Gastrocnemius medialis (tissue), 4 donors: ENCODE measurements at regions not wholly inside any gene's neighbourhood (a gene's known extent, or its start where the extent isn't known, plus 50 kb on each side); places are given as distances from the start of the nearest gene placed in this dataset.

Experiments used
- ATAC-seq, 2 donors: fragments of 150-250 bp; one replicate each; pipeline ENCODE4 v1.9.1; 2016
- DNase-seq, 2 donors: peaks; one replicate each; pipeline ENCODE4 v3.0.0-alpha.2; 2019
- H3K27ac ChIP-seq, 4 donors: fragments of 200-600 bp; sonication (generic); 1 replicate in 1 of 4; 2 replicates in 3 of 4; pipeline ENCODE4 v1.5.1; 2016 to 2018; ENCODE audit warnings: mild to moderate bottlenecking in 2 of 4, moderate library complexity in 1 of 4
- H3K27me3 ChIP-seq, 3 donors: fragments of 200-600 bp; sonication (generic) in 2 of 3; 1 replicate in 1 of 3; 2 replicates in 2 of 3; pipeline versions ENCODE4 v1.5.1 to v1.6.0; 2016 to 2019; ENCODE audit warnings: mild to moderate bottlenecking in 1 of 3, moderate library complexity in 1 of 3
- H3K36me3 ChIP-seq, 2 donors: fragments of 200-600 bp; sonication (generic) in 1 of 2; one replicate each; pipeline ENCODE4 v1.5.1; 2017 to 2018
- H3K4me1 ChIP-seq, 2 donors: fragments of 200-600 bp; sonication (generic) in 1 of 2; one replicate each; pipeline ENCODE4 v1.5.1; 2016 to 2017; ENCODE audit warnings: mild to moderate bottlenecking in 2 of 2
- H3K4me3 ChIP-seq, 4 donors: fragments of 200-600 bp; sonication (generic) in 3 of 4; 1 replicate in 1 of 4; 2 replicates in 3 of 4; pipeline ENCODE4 v1.5.1; 2016 to 2019; ENCODE audit warnings: mild to moderate bottlenecking in 2 of 4
- H3K9me3 ChIP-seq, 3 donors: fragments of 200-600 bp; sonication (generic) in 2 of 3; 1 replicate in 1 of 3; 2 replicates in 2 of 3; pipeline ENCODE4 v1.5.1; 2016 to 2019
- CTCF ChIP-seq, 5 experiments: fragments of 450-650 bp in 3 of 5; fragments of 200-600 bp in 2 of 5; sonication (generic) in 2 of 5; IDR thresholded peaks in 4 of 5; conservative IDR thresholded peaks in 1 of 5; 1 replicate in 4 of 5; 2 replicates in 1 of 5; pipeline ENCODE4 v1.5.1; 2016 to 2019; ENCODE audit warnings: antibody characterized with exemption in 5 of 5, mild to moderate bottlenecking in 3 of 5, moderate library complexity in 3 of 5
- POLR2A ChIP-seq, 2 donors: fragments of 450-650 bp; IDR thresholded peaks; one replicate each; pipeline ENCODE4 v1.6.1; 2017; ENCODE audit warnings: antibody characterized with exemption in 2 of 2, mild to moderate bottlenecking in 2 of 2, moderate library complexity in 2 of 2
- in situ Hi-C, 4 donors: fragments of 200-750 bp; cut with MboI; loops; one replicate each; pipeline versions ENCODE4 v1.15.0 to v1.8.0; 2017; ENCODE audit warnings: low sequenced_read_pairs in 4 of 4
- intact Hi-C: fragments of 100-400 bp; cut with DNase I; formaldehyde crosslinking; loops from one replicate; pipeline ENCODE4 v1.15.1; 2023; ENCODE audit warnings: low total_unique reads

DNA sequence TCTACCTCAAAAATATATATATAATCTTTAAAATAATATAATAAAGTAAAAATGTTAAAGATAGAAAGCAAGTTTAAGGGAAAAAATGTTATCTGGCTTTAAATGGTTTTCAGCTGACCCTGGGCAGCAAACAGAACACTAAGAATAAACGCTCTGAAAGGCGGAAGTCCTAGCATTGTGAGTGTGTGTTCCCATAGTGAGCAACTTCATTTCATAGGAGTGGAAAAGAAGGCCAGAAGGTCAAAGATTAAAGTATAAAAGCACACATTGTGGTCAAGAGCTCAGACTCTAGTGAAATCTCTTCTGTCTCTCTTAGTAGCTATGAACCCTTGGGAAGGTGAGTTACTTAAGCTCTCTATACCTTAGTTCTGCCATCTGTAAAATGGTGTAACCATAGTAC is 374.4 kb downstream of the ENC1 start:
- no peak for DNase-seq
- Histone ChIP-seq H3K27me3 (no peaks in the 10 kb centered on the region), H3K36me3 (no peaks in the 10 kb centered on the region), H3K27ac (no peak overlapping the region), H3K9me3 (no peaks in the 10 kb centered on the region), H3K4me1 (peaks cover 0 to 14% of the 10 kb centered on the region in 2 donors), H3K4me3 (no peak overlapping the region)
- no peak for TF ChIP-seq CTCF (IDR thresholded peaks at IDR 0.05 in 4 of 5, conservative IDR thresholded peaks at IDR 0.05 in 1 of 5)
- no peak for TF ChIP-seq POLR2A (IDR thresholded peaks at IDR 0.05)
- in situ Hi-C loops = no loop called here
- no peak for ATAC-seq
- intact Hi-C loops = no loop called here

DNA sequence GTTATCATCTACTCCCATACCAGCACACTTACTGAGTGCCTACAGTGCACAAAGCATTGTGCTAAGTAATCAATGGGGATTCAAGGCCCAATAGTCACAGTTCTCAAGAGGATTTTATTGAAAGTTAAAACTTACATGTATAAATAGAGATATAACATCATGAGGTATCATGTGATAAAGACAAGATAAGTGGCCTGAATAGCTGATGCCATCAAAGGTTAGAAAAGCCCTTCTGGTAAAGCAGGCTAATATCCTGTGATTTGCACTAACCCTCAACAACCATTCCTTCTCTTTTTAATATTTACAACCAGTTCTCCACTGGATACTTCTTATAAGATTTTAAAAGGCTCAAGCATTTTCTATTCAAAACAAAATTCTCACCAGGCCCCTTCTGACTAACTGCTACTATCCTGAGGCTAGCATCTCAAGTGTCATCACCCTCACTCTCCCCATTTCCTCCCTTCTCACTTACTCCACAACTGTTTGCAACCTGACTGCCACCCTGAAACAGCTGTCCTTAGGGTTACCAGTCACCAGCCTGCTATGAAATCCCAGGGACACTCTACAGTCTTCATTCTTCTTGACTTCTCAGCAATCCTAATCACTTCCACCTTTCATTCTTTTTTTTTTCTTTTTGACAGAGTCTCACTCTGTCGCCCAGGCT is 377.9 kb downstream of the ENC1 start:
- Histone ChIP-seq H3K4me3 (no peak overlapping the region), H3K27me3 (no peaks in the 10 kb centered on the region), H3K36me3 (no peaks in the 10 kb centered on the region), H3K9me3 (no peaks in the 10 kb centered on the region), H3K4me1 (peaks cover 0 to 20% of the 10 kb centered on the region in 2 donors), H3K27ac (peak overlapping the region in 1 of 4 donors; percentile 62)
- ATAC-seq (peak; percentile 58 to 80), DNase-seq (no peak)
- intact Hi-C loops = no loop called here
- in situ Hi-C loops = no loop called here
- TF ChIP-seq CTCF (IDR thresholded peaks at IDR 0.05 in 4 of 5, conservative IDR thresholded peaks at IDR 0.05 in 1 of 5) = no peak
- no peak for TF ChIP-seq POLR2A (IDR thresholded peaks at IDR 0.05)

DNA sequence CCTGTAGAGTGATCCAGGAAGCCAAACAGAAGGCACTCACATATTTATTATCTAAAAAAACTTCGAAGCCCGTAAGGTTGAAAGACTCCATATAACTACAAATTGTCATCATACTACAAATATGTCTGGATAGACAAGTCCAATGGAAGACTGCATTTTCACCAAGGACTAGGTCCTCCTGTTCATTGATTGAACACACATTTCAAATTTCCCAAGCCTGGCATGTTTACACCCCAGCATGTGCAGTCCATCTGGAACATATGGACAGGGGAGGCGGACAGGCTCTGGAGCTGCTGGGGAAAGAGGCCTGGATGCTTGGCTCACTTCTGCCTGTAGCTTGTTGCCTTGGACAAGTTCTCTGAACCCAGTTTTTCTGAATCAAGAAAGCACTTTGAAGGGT is 378.7 kb downstream of the ENC1 start:
- no peak overlapping the region for H3K27ac ChIP-seq
- in situ Hi-C loops = no loop called here
- no peak overlapping the region for H3K4me3 ChIP-seq
- H3K36me3 ChIP-seq = no peaks in the 10 kb centered on the region
- ATAC-seq (no peak), DNase-seq (no peak)
- no peaks in the 10 kb centered on the region for H3K27me3 ChIP-seq
- intact Hi-C loops = no loop called here
- no peaks in the 10 kb centered on the region for H3K9me3 ChIP-seq
- peaks cover 7 to 28% of the 10 kb centered on the region in 2 donors for H3K4me1 ChIP-seq
- TF ChIP-seq POLR2A (IDR thresholded peaks at IDR 0.05) (no peak), CTCF (IDR thresholded peaks at IDR 0.05 in 4 of 5, conservative IDR thresholded peaks at IDR 0.05 in 1 of 5) (no peak)

DNA sequence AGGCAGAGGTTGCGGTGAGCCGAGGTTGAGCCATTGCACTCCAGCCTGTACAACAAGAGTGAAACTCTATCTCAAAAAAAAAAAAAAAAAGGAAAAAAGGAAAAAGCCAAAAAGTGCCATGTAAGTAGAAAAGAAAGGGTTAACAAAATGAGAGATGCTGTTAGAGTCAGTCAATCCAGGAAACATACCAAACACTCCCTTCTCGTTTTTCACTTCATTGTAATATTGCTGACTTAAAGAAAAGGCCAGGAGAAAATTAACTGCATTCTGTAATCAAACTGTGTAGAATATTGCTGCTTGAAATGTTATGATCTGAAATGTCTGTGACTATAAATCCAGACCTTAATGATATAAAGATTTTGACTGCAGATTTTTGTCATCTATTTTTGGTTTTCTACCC is 379.1 kb downstream of the ENC1 start:
- intact Hi-C loops (no loop called here), in situ Hi-C loops (no loop called here)
- TF ChIP-seq POLR2A (IDR thresholded peaks at IDR 0.05) (no peak), CTCF (IDR thresholded peaks at IDR 0.05 in 4 of 5, conservative IDR thresholded peaks at IDR 0.05 in 1 of 5) (no peak)
- Histone ChIP-seq H3K9me3 (no peaks in the 10 kb centered on the region), H3K27me3 (no peaks in the 10 kb centered on the region), H3K27ac (no peak overlapping the region), H3K4me1 (peaks cover 7 to 29% of the 10 kb centered on the region in 2 donors), H3K36me3 (no peaks in the 10 kb centered on the region), H3K4me3 (no peak overlapping the region)
- DNase-seq (no peak), ATAC-seq (no peak)

- no peak for TF ChIP-seq POLR2A (IDR thresholded peaks at IDR 0.05)
- no peak for TF ChIP-seq CTCF (IDR thresholded peaks at IDR 0.05 in 4 of 5, conservative IDR thresholded peaks at IDR 0.05 in 1 of 5)
- in situ Hi-C loops (no loop called here), intact Hi-C loops (no loop called here)
These were observed 381.0 kb downstream of the ENC1 start for GRCh38 chr5:74259572-74259971.

More at GRCh38 chr5:74259572-74259971, 381.0 kb downstream of the ENC1 start:
- Histone ChIP-seq H3K27me3 (no peaks in the 10 kb centered on the region), H3K4me1 (peaks cover 7 to 29% of the 10 kb centered on the region in 2 donors), H3K27ac (no peak overlapping the region), H3K4me3 (no peak overlapping the region), H3K36me3 (no peaks in the 10 kb centered on the region), H3K9me3 (no peaks in the 10 kb centered on the region)
- DNase-seq = no peak
- ATAC-seq = no peak
